ENCODE measurements at regions not wholly inside any gene's neighbourhood (a gene's known extent, or its start where the extent isn't known, plus 50 kb on each side); places are given as distances from the start of the nearest gene placed in this dataset.

GRCh38 chr10:10873289-10873688 lies 144.4 kb upstream of the CELF2 start:
- TF ChIP-seq CTCF (IDR thresholded peaks at IDR 0.05; ENCODE audit: insufficient read depth, low read depth, low read length) (no peak), EZH2 (IDR thresholded peaks at IDR 0.05; ENCODE audit: insufficient read depth, low read length) (no peak)
